ENCODE measurements at regions not wholly inside any gene's neighbourhood (a gene's known extent, or its start where the extent isn't known, plus 50 kb on each side); places are given as distances from the start of the nearest gene placed in this dataset.

GRCh38 chr14:66121859-66122258 is 364.3 kb upstream of the CCDC196 start:
- DNase-seq: no peak

- no peak for DNase-seq
Measured at GRCh38 chr14:66129224-66129623, 356.9 kb upstream of the CCDC196 start.

GRCh38 chr14:66131111-66131510 is 355.1 kb upstream of the CCDC196 start:
- DNase-seq: no peak

- no peak for DNase-seq
Measured at GRCh38 chr14:66133666-66134065, 352.5 kb upstream of the CCDC196 start.

- no peak for DNase-seq
Measured at GRCh38 chr14:66135831-66136230, 350.3 kb upstream of the CCDC196 start.

- DNase-seq: no peak
Measured at GRCh38 chr14:66137081-66137480, 349.1 kb upstream of the CCDC196 start.

GRCh38 chr14:66139432-66139831 is 346.7 kb upstream of the CCDC196 start:
- DNase-seq: no peak

GRCh38 chr14:66140213-66140918 is 345.8 kb upstream of the CCDC196 start:
- DNase-seq: no peak

GRCh38 chr14:66140963-66141362 is 345.2 kb upstream of the CCDC196 start:
- no peak for DNase-seq

- DNase-seq: no peak
Measured at GRCh38 chr14:66141733-66142132, 344.4 kb upstream of the CCDC196 start.

GRCh38 chr14:66143387-66144112 is 342.6 kb upstream of the CCDC196 start:
- no peak for DNase-seq

- DNase-seq: no peak
Measured at GRCh38 chr14:66152302-66152701, 333.9 kb upstream of the CCDC196 start.

- no peak for DNase-seq
Measured at GRCh38 chr14:66152747-66153146, 333.4 kb upstream of the CCDC196 start.

- DNase-seq: no peak
Measured at GRCh38 chr14:66163023-66163422, 323.1 kb upstream of the CCDC196 start.

- DNase-seq: no peak
Measured at GRCh38 chr14:66165337-66165736, 320.8 kb upstream of the CCDC196 start.

- no peak for DNase-seq
Measured at GRCh38 chr14:66174453-66174891, 311.7 kb upstream of the CCDC196 start.

GRCh38 chr14:66177935-66178334 is 308.2 kb upstream of the CCDC196 start:
- no peak for DNase-seq

- DNase-seq: no peak
Measured at GRCh38 chr14:66196670-66197069, 289.5 kb upstream of the CCDC196 start.

- DNase-seq: no peak
Measured at GRCh38 chr14:66197276-66197675, 288.9 kb upstream of the CCDC196 start.

GRCh38 chr14:66206554-66206953 is 279.6 kb upstream of the CCDC196 start:
- DNase-seq: no peak

- DNase-seq: no peak
Measured at GRCh38 chr14:66216763-66217162, 269.4 kb upstream of the CCDC196 start.

GRCh38 chr14:66219886-66220285 is 266.3 kb upstream of the CCDC196 start:
- no peak for DNase-seq

- DNase-seq: no peak
Measured at GRCh38 chr14:66224492-66225178, 261.5 kb upstream of the CCDC196 start.

GRCh38 chr14:66225337-66225736 is 260.8 kb upstream of the CCDC196 start:
- no peak for DNase-seq
